T-cell (primary cell): ENCODE measurements at regions not wholly inside any gene's neighbourhood (a gene's known extent, or its start where the extent isn't known, plus 50 kb on each side); places are given as distances from the start of the nearest gene placed in this dataset.
"Not testable (repeated sequence)": the region's sequence is repeated elsewhere in the genome, so short reads cannot be mapped to it uniquely, and the experiment has no call there.

Source experiments
- ATAC-seq, 4 experiments: fragments of 200-7000 bp in 3 of 4; fragments of 150-1000 bp in 1 of 4; cut with Tn5 transposase; replicated peaks in 1 of 4; 1 replicate in 3 of 4; 2 replicates in 1 of 4; pipeline ENCODE4 v1.10.0; 2021; ENCODE audit warnings: moderate library complexity in 3 of 4, mild to moderate bottlenecking in 2 of 4, moderate number of reproducible peaks in 1 of 4
- CTCF ChIA-PET, 2 donors: fragments of 300-600 bp; sonication (Branson Sonifier 250); formaldehyde crosslinking; loops; one replicate each; lab custom pipeline; 2022; ENCODE audit warnings: antibody characterized with exemption in 2 of 2; lab: Charles Lee
- POLR2A ChIA-PET, 2 donors: fragments of 300-600 bp; sonication (Branson Sonifier 250); formaldehyde crosslinking; loops; one replicate each; lab custom pipeline; 2022; ENCODE audit warnings: antibody characterized with exemption in 2 of 2; lab: Charles Lee
- DNase-seq, 35 experiments: peaks; one replicate each; pipeline versions ENCODE4 v3.0.0 to v3.0.0-alpha.2; 2013 to 2023
- H3K27ac ChIP-seq: one replicate; pipeline ENCODE4 v1.5.1; 2013; ENCODE audit warnings: low read length
- H3K27me3 ChIP-seq, 2 experiments: replicated peaks in 1 of 2; 1 replicate in 1 of 2; 2 replicates in 1 of 2; pipeline versions ENCODE4 v1.6.1 to v1.7.0; 2013; ENCODE audit warnings: low read length in 1 of 2, mixed read lengths in 1 of 2; ENCODE audit not compliant: control insufficient read depth in 2 of 2, insufficient read depth in 2 of 2; ENCODE audit errors: extremely low read depth in 1 of 2
- H3K36me3 ChIP-seq, 2 donors: 1 replicate in 1 of 2; 2 replicates in 1 of 2; pipeline versions ENCODE4 v1.6.1 to v1.7.0; 2013; ENCODE audit warnings: low read length in 1 of 2; ENCODE audit not compliant: control insufficient read depth in 2 of 2, insufficient read depth in 1 of 2; ENCODE audit errors: extremely low read depth in 1 of 2
- H3K4me1 ChIP-seq, 2 experiments: 1 replicate in 1 of 2; 2 replicates in 1 of 2; pipeline versions ENCODE4 v1.6.1 to v1.7.0; 2013; ENCODE audit warnings: low read length in 2 of 2, mixed read lengths in 1 of 2; ENCODE audit not compliant: insufficient read depth in 2 of 2, control insufficient read depth in 1 of 2; ENCODE audit errors: extremely low read depth in 1 of 2
- H3K4me3 ChIP-seq, 2 donors: 1 replicate in 1 of 2; 2 replicates in 1 of 2; pipeline versions ENCODE4 v1.5.1 to v1.7.0; 2013; ENCODE audit warnings: mild to moderate bottlenecking in 2 of 2, low read length in 1 of 2, moderate library complexity in 1 of 2; ENCODE audit not compliant: control insufficient read depth in 1 of 2; ENCODE audit errors: extremely low read depth in 1 of 2
- H3K9me3 ChIP-seq: 2 replicates; pipeline ENCODE4 v1.7.0; 2013
- H3K27ac Mint-ChIP-seq, 2 donors: one replicate each; pipeline ENCODE4 v1.8.0; 2020 to 2021; ENCODE audit warnings: mild to moderate bottlenecking in 2 of 2, mixed read lengths in 2 of 2
- H3K27me3 Mint-ChIP-seq, 2 donors: one replicate each; pipeline ENCODE4 v1.8.0; 2021 to 2022; ENCODE audit warnings: mixed read lengths in 2 of 2
- H3K36me3 Mint-ChIP-seq: one replicate; pipeline ENCODE4 v1.8.0; 2021; ENCODE audit warnings: mixed read lengths
- H3K4me1 Mint-ChIP-seq, 3 donors: one replicate each; pipeline ENCODE4 v1.8.0; 2020 to 2022; ENCODE audit warnings: mixed read lengths in 3 of 3, mild to moderate bottlenecking in 1 of 3
- H3K4me3 Mint-ChIP-seq, 3 donors: one replicate each; pipeline ENCODE4 v1.8.0; 2020 to 2022; ENCODE audit warnings: mild to moderate bottlenecking in 3 of 3, mixed read lengths in 3 of 3, moderate library complexity in 3 of 3
- H3K9me3 Mint-ChIP-seq, 3 donors: one replicate each; pipeline ENCODE4 v1.8.0; 2020 to 2022; ENCODE audit warnings: mixed read lengths in 3 of 3
- WGBS: methylation state at CpG from one replicate; pipeline ENCODE4 v1.1.5; 2013; ENCODE audit warnings: missing lambda C conversion rate; ENCODE audit not compliant: insufficient coverage; 5-methylcytosine and 5-hydroxymethylcytosine counted together

GRCh38 chr6:81881660-81882059 lies 129.2 kb upstream of the TENT5A start:
- no CpG with 5 or more reads among the region's 4 CpGs for WGBS

GRCh38 chr6:81878479-81878878 lies 126.0 kb upstream of the TENT5A start:
- H3K4me3 Mint-ChIP-seq: no peak overlapping the region
- POLR2A ChIA-PET: no interaction called here

More at GRCh38 chr6:81881660-81882059, 129.2 kb upstream of the TENT5A start:
- ChIA-PET CTCF (no interaction called here), POLR2A (no interaction called here)
- no peaks in the 10 kb centered on the region for H3K9me3 ChIP-seq
- Mint-ChIP-seq H3K4me3 (no peak overlapping the region), H3K36me3 (no peaks in the 10 kb centered on the region), H3K27me3 (no peaks in the 10 kb centered on the region), H3K27ac (no peak overlapping the region), H3K9me3 (peaks cover 4 to 5% (median 4%) of the 10 kb centered on the region in 3 donors), H3K4me1 (no peaks in the 10 kb centered on the region)
- ATAC-seq (no peak), DNase-seq (no peak)
- H3K36me3 ChIP-seq: no peaks in the 10 kb centered on the region
- H3K27me3 ChIP-seq: no peaks in the 10 kb centered on the region
- H3K27ac ChIP-seq: no peak overlapping the region
- H3K4me1 ChIP-seq: no peaks in the 10 kb centered on the region
- no peak overlapping the region for H3K4me3 ChIP-seq

GRCh38 chr6:81876971-81877370 lies 124.5 kb upstream of the TENT5A start:
- H3K9me3 Mint-ChIP-seq: peaks cover 9 to 15% (median 11%) of the 10 kb centered on the region in 3 donors
- no peaks in the 10 kb centered on the region for H3K4me1 Mint-ChIP-seq
- no peaks in the 10 kb centered on the region for H3K36me3 Mint-ChIP-seq
- DNase-seq: no peak
- Histone ChIP-seq H3K36me3 (no peaks in the 10 kb centered on the region), H3K4me3 (no peak overlapping the region), H3K27me3 (no peaks in the 10 kb centered on the region), H3K4me1 (no peaks in the 10 kb centered on the region), H3K27ac (no peak overlapping the region), H3K9me3 (no peaks in the 10 kb centered on the region)
- WGBS: no CpG with 5 or more reads among the region's 1 CpG
- ChIA-PET POLR2A (no interaction called here), CTCF (no interaction called here)
- H3K4me3 Mint-ChIP-seq: no peak overlapping the region
- no peak overlapping the region for H3K27ac Mint-ChIP-seq
- no peaks in the 10 kb centered on the region for H3K27me3 Mint-ChIP-seq
- ATAC-seq: no peak

More at GRCh38 chr6:81878479-81878878, 126.0 kb upstream of the TENT5A start:
- ATAC-seq (no peak), DNase-seq (no peak)
- no peaks in the 10 kb centered on the region for H3K4me1 Mint-ChIP-seq
- H3K4me1 ChIP-seq: no peaks in the 10 kb centered on the region
- no peaks in the 10 kb centered on the region for H3K27me3 Mint-ChIP-seq
- H3K27me3 ChIP-seq: no peaks in the 10 kb centered on the region
- CTCF ChIA-PET: no interaction called here
- no peaks in the 10 kb centered on the region for H3K9me3 ChIP-seq
- H3K27ac ChIP-seq: no peak overlapping the region
- H3K4me3 ChIP-seq: no peak overlapping the region
- H3K36me3 Mint-ChIP-seq: no peaks in the 10 kb centered on the region
- H3K36me3 ChIP-seq: no peaks in the 10 kb centered on the region
- no peak overlapping the region for H3K27ac Mint-ChIP-seq
- peaks cover 5 to 11% (median 7%) of the 10 kb centered on the region in 3 donors for H3K9me3 Mint-ChIP-seq

GRCh38 chr6:81875782-81876293 lies 123.4 kb upstream of the TENT5A start:
- CTCF ChIA-PET: no interaction called here
- Histone ChIP-seq H3K9me3 (no peaks in the 10 kb centered on the region), H3K4me1 (no peaks in the 10 kb centered on the region), H3K27ac (no peak overlapping the region), H3K4me3 (no peak overlapping the region), H3K36me3 (no peaks in the 10 kb centered on the region), H3K27me3 (no peaks in the 10 kb centered on the region)
- Mint-ChIP-seq H3K27me3 (no peaks in the 10 kb centered on the region), H3K4me3 (no peak overlapping the region), H3K9me3 (peaks cover 9 to 15% (median 15%) of the 10 kb centered on the region in 3 donors), H3K4me1 (no peaks in the 10 kb centered on the region), H3K36me3 (no peaks in the 10 kb centered on the region), H3K27ac (no peak overlapping the region)
- no peak for ATAC-seq
- DNase-seq: no peak
- POLR2A ChIA-PET: no interaction called here
- WGBS: no CpG with 5 or more reads among the region's 3 CpGs

GRCh38 chr6:81869749-81870508 lies 117.4 kb upstream of the TENT5A start:
- H3K4me3 ChIP-seq, H3K4me1 Mint-ChIP-seq, CTCF ChIA-PET, H3K4me1 ChIP-seq, H3K27me3 Mint-ChIP-seq, POLR2A ChIA-PET, DNase-seq, H3K27me3 ChIP-seq, H3K36me3 Mint-ChIP-seq, ATAC-seq, H3K9me3 ChIP-seq, H3K27ac Mint-ChIP-seq, H3K36me3 ChIP-seq, H3K27ac ChIP-seq, H3K4me3 Mint-ChIP-seq: not testable (repeated sequence)
- 67% methylated on average over 11 of the region's 11 CpGs for WGBS
- H3K9me3 Mint-ChIP-seq: peaks cover 6 to 11% (median 10%) of the 10 kb centered on the region in 3 donors

GRCh38 chr6:81865712-81866111 lies 113.2 kb upstream of the TENT5A start:
- H3K27ac Mint-ChIP-seq: no peak overlapping the region
- 100% methylated on average over 1 of the region's 3 CpGs for WGBS
- POLR2A ChIA-PET: no interaction called here
- Histone ChIP-seq H3K27ac (no peak overlapping the region), H3K4me3 (no peak overlapping the region), H3K36me3 (no peaks in the 10 kb centered on the region), H3K27me3 (no peaks in the 10 kb centered on the region), H3K4me1 (no peaks in the 10 kb centered on the region), H3K9me3 (no peaks in the 10 kb centered on the region)
- no peaks in the 10 kb centered on the region for H3K36me3 Mint-ChIP-seq
- no peaks in the 10 kb centered on the region for H3K4me1 Mint-ChIP-seq
- peaks cover 0 to 9% of the 10 kb centered on the region in 2 donors for H3K27me3 Mint-ChIP-seq
- no peak for ATAC-seq
- CTCF ChIA-PET: no interaction called here
- no peak for DNase-seq
- no peak overlapping the region for H3K4me3 Mint-ChIP-seq
- H3K9me3 Mint-ChIP-seq: peaks cover 0 to 2% (median 0%) of the 10 kb centered on the region in 3 donors
